ENCODE measurements at regions not wholly inside any gene's neighbourhood (a gene's known extent, or its start where the extent isn't known, plus 50 kb on each side); places are given as distances from the start of the nearest gene placed in this dataset.

GRCh38 chr14:44372807-44373489, 134.1 kb downstream of the FSCB start:
- no peak for TF ChIP-seq CTCF (IDR thresholded peaks at IDR 0.05; ENCODE audit: extremely low read depth, missing control alignments)
- no peak for DNase-seq (ENCODE audit: low spot score)

DNA sequence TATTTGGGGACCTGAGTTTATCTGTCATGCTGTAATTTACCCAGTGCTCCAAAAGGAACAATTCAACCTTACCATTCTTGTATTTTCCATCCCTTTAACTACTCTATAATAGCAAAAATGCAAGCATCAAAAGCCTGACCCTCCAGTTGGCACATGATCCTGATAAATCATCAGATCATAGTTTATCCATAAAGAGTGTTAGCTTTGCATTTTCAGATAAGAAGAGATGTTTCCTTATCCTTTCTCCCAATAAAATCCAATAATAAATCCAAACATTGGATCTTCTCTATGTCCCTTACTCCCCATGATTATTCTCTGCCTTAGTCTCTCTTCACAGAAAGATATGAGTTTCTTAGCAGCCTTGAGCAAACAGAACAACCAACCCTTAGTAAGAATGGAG, 134.9 kb downstream of the FSCB start:
- TF ChIP-seq CTCF (IDR thresholded peaks at IDR 0.05; ENCODE audit: extremely low read depth, missing control alignments): no peak
- DNase-seq (ENCODE audit: low spot score): no peak

- no peak for DNase-seq (ENCODE audit: low spot score)
- TF ChIP-seq CTCF (IDR thresholded peaks at IDR 0.05; ENCODE audit: extremely low read depth, missing control alignments): no peak
Observed at GRCh38 chr14:44370727-44371126, 136.4 kb downstream of the FSCB start.

DNA sequence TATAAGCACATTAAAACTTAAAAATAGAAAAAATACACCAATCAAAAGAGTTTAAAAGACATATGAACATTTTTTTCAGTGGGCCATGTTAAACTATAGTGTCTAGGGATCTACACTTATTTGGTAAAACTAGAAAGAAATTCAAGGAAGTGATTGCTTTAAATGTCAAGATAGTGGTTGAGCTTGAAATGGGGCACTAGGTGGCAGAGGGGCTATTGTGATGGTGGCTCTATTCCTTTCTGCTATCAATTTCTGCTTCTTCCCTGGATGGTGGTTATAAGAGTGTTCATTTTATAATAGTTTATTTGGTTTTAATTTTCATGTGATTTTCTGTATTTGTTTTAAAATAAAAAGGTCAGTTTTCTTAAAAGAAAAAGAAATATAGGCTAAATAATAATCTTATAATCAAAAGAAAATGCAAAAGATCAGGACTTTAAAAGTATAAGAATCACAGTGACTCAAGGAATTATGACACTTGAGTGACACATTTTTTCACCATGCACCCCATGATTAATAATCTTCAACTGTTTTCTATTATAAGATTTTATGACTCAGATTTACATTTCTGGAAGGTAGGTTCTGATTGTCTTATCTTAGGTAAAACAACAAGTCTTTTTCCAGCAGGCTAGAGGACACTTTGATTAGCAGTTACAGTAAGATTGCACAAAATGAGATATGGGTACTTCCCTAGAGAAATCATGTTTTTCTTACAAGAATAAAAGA, 137.5 kb downstream of the FSCB start:
- DNase-seq (ENCODE audit: low spot score): no peak
- TF ChIP-seq CTCF (IDR thresholded peaks at IDR 0.05; ENCODE audit: extremely low read depth, missing control alignments): no peak

- TF ChIP-seq CTCF (IDR thresholded peaks at IDR 0.05; ENCODE audit: extremely low read depth, missing control alignments): no peak
- no peak for DNase-seq (ENCODE audit: low spot score)
Observed at GRCh38 chr14:44361083-44361482, 146.0 kb downstream of the FSCB start.

DNA sequence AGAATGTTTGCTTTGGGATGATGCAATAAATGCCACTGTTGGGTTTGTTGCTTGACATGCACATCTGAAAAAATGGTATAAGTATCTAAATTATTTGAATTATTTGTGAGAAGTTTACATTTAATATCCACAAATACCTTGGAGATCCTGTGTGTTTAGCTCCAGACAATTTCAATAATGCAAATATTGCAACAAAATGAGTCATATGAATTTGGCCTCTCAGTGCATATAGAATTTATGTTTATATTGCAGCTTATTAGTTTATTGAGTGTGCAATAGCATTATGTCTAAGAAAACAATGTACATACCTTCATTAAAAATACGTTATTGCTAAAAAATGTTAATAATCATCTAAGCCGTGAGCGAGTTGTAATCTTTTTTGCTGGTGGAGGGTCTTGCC, 153.3 kb downstream of the FSCB start:
- DNase-seq (ENCODE audit: low spot score): no peak
- no peak for TF ChIP-seq CTCF (IDR thresholded peaks at IDR 0.05; ENCODE audit: extremely low read depth, missing control alignments)

- no peak for TF ChIP-seq CTCF (IDR thresholded peaks at IDR 0.05; ENCODE audit: extremely low read depth, missing control alignments)
- no peak for DNase-seq (ENCODE audit: low spot score)
Observed at GRCh38 chr14:44352201-44352600, 154.9 kb downstream of the FSCB start.

All from GM20000 (cell line).